ENCODE measurements at regions not wholly inside any gene's neighbourhood (a gene's known extent, or its start where the extent isn't known, plus 50 kb on each side); places are given as distances from the start of the nearest gene placed in this dataset.

GRCh38 chr4:58081356-58081755, 971.2 kb upstream of the IGFBP7 start:
- no peak for TF ChIP-seq CTCF (IDR thresholded peaks at IDR 0.05)
- no peaks in the 10 kb centered on the region for H3K4me1 Mint-ChIP-seq
- no peak for DNase-seq
- no peak overlapping the region for H3K4me3 Mint-ChIP-seq
- peaks cover 3% of the 10 kb centered on the region for H3K27me3 Mint-ChIP-seq (ENCODE audit: low read depth, poor library complexity)
- H3K9me3 Mint-ChIP-seq = peaks cover 17% of the 10 kb centered on the region
- H3K36me3 Mint-ChIP-seq (ENCODE audit: low read depth) = no peaks in the 10 kb centered on the region
- H3K27ac Mint-ChIP-seq = no peak overlapping the region

GRCh38 chr4:58075724-58076123, 965.5 kb upstream of the IGFBP7 start:
- DNase-seq = no peak
- no peak for TF ChIP-seq CTCF (IDR thresholded peaks at IDR 0.05)
- Mint-ChIP-seq H3K27ac (no peak overlapping the region), H3K27me3 (ENCODE audit: low read depth, poor library complexity) (peaks cover 3% of the 10 kb centered on the region), H3K4me3 (no peak overlapping the region), H3K4me1 (peaks cover 7% of the 10 kb centered on the region), H3K36me3 (ENCODE audit: low read depth) (no peaks in the 10 kb centered on the region), H3K9me3 (peaks cover 9% of the 10 kb centered on the region)

GRCh38 chr4:58074382-58074781, 964.2 kb upstream of the IGFBP7 start:
- no peaks in the 10 kb centered on the region for H3K36me3 Mint-ChIP-seq (ENCODE audit: low read depth)
- DNase-seq = no peak
- no peak overlapping the region for H3K27ac Mint-ChIP-seq
- H3K4me3 Mint-ChIP-seq = no peak overlapping the region
- H3K4me1 Mint-ChIP-seq = peaks cover 21% of the 10 kb centered on the region
- no peak for TF ChIP-seq CTCF (IDR thresholded peaks at IDR 0.05)
- peaks cover 3% of the 10 kb centered on the region for H3K27me3 Mint-ChIP-seq (ENCODE audit: low read depth, poor library complexity)
- H3K9me3 Mint-ChIP-seq = peaks cover 9% of the 10 kb centered on the region

GRCh38 chr4:58070726-58071125, 960.5 kb upstream of the IGFBP7 start:
- TF ChIP-seq CTCF (IDR thresholded peaks at IDR 0.05) = no peak
- no peak overlapping the region for H3K27ac Mint-ChIP-seq
- H3K27me3 Mint-ChIP-seq (ENCODE audit: low read depth, poor library complexity) = peaks cover 4% of the 10 kb centered on the region
- H3K36me3 Mint-ChIP-seq (ENCODE audit: low read depth) = no peaks in the 10 kb centered on the region
- no peak overlapping the region for H3K4me3 Mint-ChIP-seq
- peak; percentile 2 for DNase-seq
- peaks cover 9% of the 10 kb centered on the region for H3K9me3 Mint-ChIP-seq
- H3K4me1 Mint-ChIP-seq = peaks cover 23% of the 10 kb centered on the region

- Mint-ChIP-seq H3K4me3 (no peak overlapping the region), H3K36me3 (ENCODE audit: low read depth) (no peaks in the 10 kb centered on the region), H3K9me3 (no peaks in the 10 kb centered on the region), H3K27ac (no peak overlapping the region), H3K27me3 (ENCODE audit: low read depth, poor library complexity) (peaks cover 4% of the 10 kb centered on the region), H3K4me1 (peaks cover 20% of the 10 kb centered on the region)
- TF ChIP-seq CTCF (IDR thresholded peaks at IDR 0.05) = no peak
- no peak for DNase-seq
Observed at GRCh38 chr4:58064653-58065052, 954.5 kb upstream of the IGFBP7 start.

- Mint-ChIP-seq H3K4me3 (no peak overlapping the region), H3K27me3 (ENCODE audit: low read depth, poor library complexity) (peaks cover 4% of the 10 kb centered on the region), H3K36me3 (ENCODE audit: low read depth) (no peaks in the 10 kb centered on the region), H3K27ac (no peak overlapping the region), H3K9me3 (no peaks in the 10 kb centered on the region), H3K4me1 (peaks cover 15% of the 10 kb centered on the region)
- TF ChIP-seq CTCF (IDR thresholded peaks at IDR 0.05) = no peak
- no peak for DNase-seq
Observed at GRCh38 chr4:58063404-58064160, 953.4 kb upstream of the IGFBP7 start.
